ENCODE measurements at regions not wholly inside any gene's neighbourhood (a gene's known extent, or its start where the extent isn't known, plus 50 kb on each side); places are given as distances from the start of the nearest gene placed in this dataset.

DNA sequence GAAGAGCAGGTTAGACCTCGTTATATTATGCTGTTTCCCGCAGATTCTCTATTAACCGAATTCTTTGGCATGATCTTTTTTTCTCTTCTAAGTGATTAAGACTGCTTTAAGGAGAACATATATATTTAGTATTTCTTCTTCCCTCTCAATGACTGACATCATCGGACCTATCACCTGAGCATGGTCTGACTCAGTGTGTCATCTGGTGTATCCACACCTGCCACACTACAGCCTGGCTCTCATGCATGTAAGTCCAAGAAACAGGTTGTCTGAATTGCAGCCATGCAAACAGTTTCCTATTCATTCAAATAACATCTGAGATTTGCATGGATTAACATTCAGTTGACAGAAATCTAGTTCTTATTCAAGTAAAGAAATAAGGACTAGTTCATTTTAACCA lies 55.1 kb upstream of the CWC22 start:
- Histone ChIP-seq H2AFZ (ENCODE audit: low read depth, low read length) (no peak overlapping the region), H3K4me3 (ENCODE audit: low read length) (no peak overlapping the region), H3K4me1 (ENCODE audit: insufficient read depth, low read length) (peaks cover 21% of the 10 kb centered on the region), H3K36me3 (ENCODE audit: insufficient read depth, low read length) (no peaks in the 10 kb centered on the region), H3K27me3 (ENCODE audit: insufficient read depth, low read length) (no peaks in the 10 kb centered on the region), H3K9me3 (ENCODE audit: low read length) (no peaks in the 10 kb centered on the region)

DNA sequence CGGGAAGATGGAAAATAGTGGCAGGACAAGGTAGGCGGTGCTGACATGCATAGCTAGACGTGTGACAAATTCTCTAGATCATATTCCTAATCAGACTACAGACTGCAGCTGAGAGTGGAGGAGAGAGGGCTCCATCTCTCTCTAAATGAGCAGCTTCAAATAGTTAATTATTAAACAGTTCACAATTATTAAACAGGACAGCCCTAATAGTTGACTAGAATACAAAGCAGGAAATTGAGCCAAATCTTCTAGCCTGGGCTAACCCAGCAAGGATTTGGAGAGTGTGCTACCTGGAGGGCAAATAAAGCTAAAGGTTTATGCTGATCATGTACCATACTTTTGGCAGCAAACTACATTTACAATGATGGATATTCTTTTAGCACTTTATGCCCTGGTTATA lies 54.4 kb upstream of the CWC22 start:
- Histone ChIP-seq H3K4me1 (ENCODE audit: insufficient read depth, low read length) (peaks cover 27% of the 10 kb centered on the region), H2AFZ (ENCODE audit: low read depth, low read length) (no peak overlapping the region), H3K27me3 (ENCODE audit: insufficient read depth, low read length) (no peaks in the 10 kb centered on the region), H3K9me3 (ENCODE audit: low read length) (no peaks in the 10 kb centered on the region), H3K4me3 (ENCODE audit: low read length) (no peak overlapping the region), H3K36me3 (ENCODE audit: insufficient read depth, low read length) (no peaks in the 10 kb centered on the region)

DNA sequence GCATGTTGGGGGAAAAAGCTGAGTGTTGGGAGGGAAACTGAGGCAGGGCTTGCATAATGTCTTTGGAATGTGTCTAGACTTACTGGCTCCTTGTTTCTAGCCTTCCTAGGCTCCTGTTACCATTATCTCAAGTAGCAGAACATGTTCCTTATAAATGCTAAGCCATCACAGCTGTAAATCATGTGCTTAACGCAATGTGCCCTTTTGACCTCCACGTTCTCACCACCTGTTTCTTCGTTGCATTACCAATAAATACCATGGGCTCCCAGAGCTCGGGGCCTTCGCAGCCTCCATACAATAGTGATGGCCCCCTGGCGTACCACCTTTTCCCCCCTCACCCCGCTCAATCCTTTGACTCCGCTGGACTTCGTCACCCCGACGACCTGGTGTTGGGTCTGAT lies 54.0 kb upstream of the CWC22 start:
- H3K9me3 ChIP-seq (ENCODE audit: low read length) = no peaks in the 10 kb centered on the region
- no peaks in the 10 kb centered on the region for H3K36me3 ChIP-seq (ENCODE audit: insufficient read depth, low read length)
- no peaks in the 10 kb centered on the region for H3K27me3 ChIP-seq (ENCODE audit: insufficient read depth, low read length)
- no peak overlapping the region for H2AFZ ChIP-seq (ENCODE audit: low read depth, low read length)
- H3K4me1 ChIP-seq (ENCODE audit: insufficient read depth, low read length) = peaks cover 31% of the 10 kb centered on the region
- no peak overlapping the region for H3K4me3 ChIP-seq (ENCODE audit: low read length)

DNA sequence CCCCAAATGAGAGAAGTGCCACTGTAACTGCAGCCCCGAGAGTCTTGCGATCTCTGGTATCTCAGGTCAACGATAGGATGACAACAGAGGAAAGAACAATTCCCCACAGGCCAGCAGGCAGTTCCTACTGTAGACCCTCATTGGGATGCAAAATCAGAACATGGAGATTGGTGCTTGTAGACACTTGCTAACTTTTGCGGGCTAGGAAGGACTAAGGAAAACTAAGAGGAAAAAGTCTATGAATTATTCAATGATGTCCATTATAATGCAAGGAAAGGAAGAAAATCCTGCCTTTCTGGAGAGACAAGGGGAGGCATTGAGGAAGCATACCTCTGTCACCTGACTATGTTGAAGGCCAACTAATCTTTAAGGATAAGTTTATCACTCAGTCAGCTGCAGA lies 51.9 kb upstream of the CWC22 start:
- Histone ChIP-seq H3K36me3 (ENCODE audit: insufficient read depth, low read length) (no peaks in the 10 kb centered on the region), H3K4me1 (ENCODE audit: insufficient read depth, low read length) (peaks cover 21% of the 10 kb centered on the region), H3K4me3 (ENCODE audit: low read length) (no peak overlapping the region), H3K27me3 (ENCODE audit: insufficient read depth, low read length) (no peaks in the 10 kb centered on the region), H2AFZ (ENCODE audit: low read depth, low read length) (no peak overlapping the region), H3K9me3 (ENCODE audit: low read length) (no peaks in the 10 kb centered on the region)

DNA sequence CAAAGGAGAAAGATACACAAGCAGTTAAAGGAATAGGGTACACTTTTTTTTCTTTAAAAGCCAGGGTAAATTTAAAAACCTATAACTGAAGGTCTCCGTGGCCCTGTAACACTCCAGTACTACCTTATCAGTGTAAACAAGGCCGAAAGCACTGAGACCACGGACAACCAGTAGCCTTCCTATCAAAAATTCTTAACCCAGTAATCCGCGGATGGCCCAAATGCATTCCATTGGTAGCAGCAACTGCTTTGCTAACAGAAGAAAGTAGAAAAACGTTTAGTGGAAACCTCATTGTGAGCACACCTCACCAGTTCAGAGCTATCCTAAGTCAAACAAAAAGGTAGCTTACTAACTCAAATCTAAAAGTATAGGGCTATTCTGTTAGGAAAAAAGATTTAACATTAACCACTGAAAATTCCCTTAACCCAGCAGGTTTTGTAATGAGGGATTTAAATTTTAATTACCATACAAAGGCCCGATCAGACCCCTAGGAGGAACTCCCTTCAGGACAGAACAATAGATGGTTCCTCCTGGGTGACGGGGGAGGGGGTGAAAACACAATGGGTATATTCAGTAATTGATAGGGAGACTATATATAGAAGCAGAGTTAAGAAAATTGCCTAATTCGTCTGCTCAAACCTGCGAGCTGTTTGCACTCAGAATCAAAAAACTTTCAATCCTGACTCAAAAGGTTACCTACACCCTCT lies 50.8 kb upstream of the CWC22 start:
- peaks cover 12% of the 10 kb centered on the region for H3K4me1 ChIP-seq (ENCODE audit: insufficient read depth, low read length)
- H3K36me3 ChIP-seq (ENCODE audit: insufficient read depth, low read length) = no peaks in the 10 kb centered on the region
- no peaks in the 10 kb centered on the region for H3K27me3 ChIP-seq (ENCODE audit: insufficient read depth, low read length)
- H2AFZ ChIP-seq (ENCODE audit: low read depth, low read length) = no peak overlapping the region
- no peak overlapping the region for H3K4me3 ChIP-seq (ENCODE audit: low read length)
- no peaks in the 10 kb centered on the region for H3K9me3 ChIP-seq (ENCODE audit: low read length)

Data from neuron (in vitro differentiated cells).